ENCODE measurements at regions not wholly inside any gene's neighbourhood (a gene's known extent, or its start where the extent isn't known, plus 50 kb on each side); places are given as distances from the start of the nearest gene placed in this dataset.

DNA sequence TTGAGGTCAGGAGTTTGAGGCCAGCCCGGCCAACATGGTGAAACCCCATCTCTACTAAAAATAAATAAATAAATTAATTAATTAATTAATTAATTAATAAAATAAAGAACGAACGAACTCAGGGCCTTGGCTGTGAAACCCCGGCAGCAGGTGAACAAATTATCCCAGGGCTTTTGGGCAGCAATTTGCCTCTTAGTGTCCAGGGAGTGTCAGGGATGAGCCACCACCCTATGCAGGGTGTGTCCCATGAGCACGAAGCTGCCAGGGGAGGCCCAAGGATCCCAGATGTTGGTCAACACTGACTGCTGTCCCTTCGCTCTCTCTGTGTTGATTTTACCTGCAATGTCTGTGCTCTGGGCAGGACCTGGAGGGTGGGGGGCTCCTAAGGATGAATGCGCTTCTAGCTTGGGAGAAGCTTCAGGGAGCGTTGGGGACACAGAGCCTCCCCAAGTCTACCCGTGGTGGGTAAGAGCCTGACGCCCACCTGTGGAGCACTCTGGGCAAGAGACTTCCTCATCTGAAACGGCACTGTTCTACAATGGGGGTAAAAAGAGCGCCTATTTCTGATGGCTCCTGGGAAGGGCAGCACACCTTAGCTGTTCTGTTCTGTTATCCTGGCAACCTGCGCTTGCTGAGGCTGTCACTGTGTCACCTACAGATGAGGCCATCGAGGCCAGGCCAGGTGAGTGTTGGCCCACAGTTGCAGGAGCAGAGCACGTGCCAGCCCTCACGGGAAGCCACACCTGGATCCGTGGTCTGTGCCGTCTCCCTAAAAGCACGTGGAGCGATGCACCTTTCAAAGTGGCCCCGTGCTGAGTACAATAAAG, 125.5 kb upstream of the CDH4 start:
- peaks cover 0 to 2% of the 10 kb centered on the region in 2 experiments for H4K20me1 ChIP-seq (replicated peaks in 1 of 2; ENCODE audit: control insufficient read depth in 1 of 2, insufficient read depth in 2 of 2, low read length in 2 of 2)
- no peak overlapping the region for H3K56ac ChIP-seq (replicated peaks; ENCODE audit: insufficient read length, low read depth, low read length)
- H2BK5ac ChIP-seq (ENCODE audit: low read depth, low read length): no peak overlapping the region
- TF ChIP-seq EP300 (IDR thresholded peaks at IDR 0.05; ENCODE audit: borderline replicate concordance in 1 of 2, low read depth in 2 of 2, low read length in 2 of 2) (no peak), SAP30 (IDR thresholded peaks at IDR 0.05; ENCODE audit: insufficient read depth, insufficient replicate concordance, low read length) (no peak), CHD2 (IDR thresholded peaks at IDR 0.05; ENCODE audit: low read length) (no peak), CTBP2 (IDR thresholded peaks at IDR 0.05; ENCODE audit: borderline replicate concordance, insufficient read depth, insufficient read length, low read length) (no peak), CEBPB (IDR thresholded peaks at IDR 0.05; ENCODE audit: low read depth, low read length) (no peak), BCL11A (IDR thresholded peaks at IDR 0.05; ENCODE audit: low read depth in 2 of 2, low read length in 2 of 2) (no peak), SP1 (IDR thresholded peaks at IDR 0.05; ENCODE audit: low read depth, low read length) (no peak), EZH2 (IDR thresholded peaks at IDR 0.05; ENCODE audit: low read depth, low read length, severe bottlenecking) (no peak), USF2 (IDR thresholded peaks at IDR 0.05; ENCODE audit: low read length) (no peak), JUND (IDR thresholded peaks at IDR 0.05; ENCODE audit: low read length) (no peak), TBP (IDR thresholded peaks at IDR 0.05; ENCODE audit: low read depth, low read length) (no peak)
- H2BK12ac ChIP-seq (ENCODE audit: low read depth, low read length): peak overlapping the region; percentile 19; the same call in 1 of the 2 replicates
- no peaks in the 10 kb centered on the region for H3K4me1 ChIP-seq (replicated peaks in 1 of 4; ENCODE audit: control insufficient read depth in 3 of 4, insufficient read depth in 4 of 4, low read length in 3 of 4)
- H3K9ac ChIP-seq (replicated peaks in 1 of 4; ENCODE audit: extremely low read depth in 1 of 4, low read depth in 3 of 4, low read length in 3 of 4): no peak overlapping the region
- no peak overlapping the region for H3K4me2 ChIP-seq (ENCODE audit: insufficient read depth in 1 of 2, low read depth in 2 of 2, low read length in 2 of 2)
- no peak overlapping the region for H3K14ac ChIP-seq (ENCODE audit: insufficient read length)
- H3K9me3 ChIP-seq (ENCODE audit: insufficient read depth in 2 of 2, low read depth in 1 of 2, low read length in 1 of 2): no peaks in the 10 kb centered on the region
- no peak overlapping the region for H3K27ac ChIP-seq (ENCODE audit: low read depth, low read length)
- no peak overlapping the region for H4K91ac ChIP-seq (replicated peaks; ENCODE audit: insufficient read length, low read length)
- H3K4me3 ChIP-seq (ENCODE audit: extremely low read depth in 1 of 4, insufficient read depth in 2 of 4, low read depth in 3 of 4, low read length in 4 of 4): no peak overlapping the region
- WGBS, 2 experiments (ENCODE audit: extremely low coverage in 1 of 2, insufficient coverage in 1 of 2, insufficient read length in 1 of 2, insufficient replicate concordance in 2 of 2, low coverage in 1 of 2, low lambda C conversion rate in 2 of 2, missing lambda C conversion rate in 1 of 2): 91% methylated on average over 21 of the region's 21 CpGs; no CpG with 5 or more reads in 1 of the 2 experiments
- no peak overlapping the region for H3K23ac ChIP-seq (ENCODE audit: insufficient read length)
- H3K4ac ChIP-seq (replicated peaks; ENCODE audit: insufficient read length, low read depth, low read length): no peak overlapping the region
- H4K5ac ChIP-seq (ENCODE audit: insufficient read length, low read depth, low read length): no peak overlapping the region
- H3K27me3 ChIP-seq (replicated peaks in 1 of 4; ENCODE audit: control insufficient read depth in 3 of 4, extremely low read depth in 1 of 4, insufficient read depth in 3 of 4, low read length in 3 of 4): peaks cover 0 to 30% (median 20%) of the 10 kb centered on the region in 4 experiments; a peak in 4 of 7 replicates
- H3K18ac ChIP-seq (ENCODE audit: extremely low read depth, low read length): no peak overlapping the region
- H3K36me3 ChIP-seq (ENCODE audit: control insufficient read depth in 2 of 4, insufficient read depth in 4 of 4, low read length in 3 of 4): no peaks in the 10 kb centered on the region
- H3K79me2 ChIP-seq (ENCODE audit: control insufficient read depth in 1 of 2, insufficient read depth in 2 of 2, low read length in 2 of 2): no peaks in the 10 kb centered on the region
- no peaks in the 10 kb centered on the region for H3K23me2 ChIP-seq (ENCODE audit: low read depth, low read length)
- H2BK20ac ChIP-seq (ENCODE audit: low read length): no peak overlapping the region
- no peak overlapping the region for H4K8ac ChIP-seq (ENCODE audit: extremely low read depth, insufficient read depth, low read length)
- no peak overlapping the region for H2AK5ac ChIP-seq (ENCODE audit: low read depth, low read length)
- no peak overlapping the region for H2BK15ac ChIP-seq (ENCODE audit: low read length)
- no peak overlapping the region for H2BK120ac ChIP-seq (replicated peaks; ENCODE audit: low read depth, low read length)
- no peak overlapping the region for H2AFZ ChIP-seq (ENCODE audit: low read length)
- FAIRE-seq (no peak), DNase-seq (ENCODE audit: low read depth in 1 of 2, low spot score in 2 of 2) (no peak)
- POLR2A ChIA-PET (ENCODE audit: partially characterized antibody): no interaction called here
- no peaks in the 10 kb centered on the region for H3K79me1 ChIP-seq (ENCODE audit: low read depth, low read length)
- CTCF ChIA-PET (ENCODE audit: partially characterized antibody): interaction anchor here (1.5 kb wide), 1 partner anchor 102 kb away, joined by 7 read pairs; no protein-coding TSS in a partner anchor

Data from H1 (cell line).